Cardiac muscle cell (in vitro differentiated cells and primary cell): ENCODE measurements at regions not wholly inside any gene's neighbourhood (a gene's known extent, or its start where the extent isn't known, plus 50 kb on each side); places are given as distances from the start of the nearest gene placed in this dataset.
"Not testable (repeated sequence)": the region's sequence is repeated elsewhere in the genome, so short reads cannot be mapped to it uniquely, and the experiment has no call there.

Experiments
- DNase-seq, 2 donors: peaks; one replicate each; pipeline versions ENCODE4 v3.0.0 to v3.0.0-alpha.2; 2010 to 2017; ENCODE audit warnings: low read depth in 1 of 2, low spot score in 1 of 2
- H3K27ac ChIP-seq: fragments of 200-600 bp; sonication (generic); 2 replicates; pipeline ENCODE4 v1.5.1; 2016
- H3K27me3 ChIP-seq: fragments of 200-600 bp; sonication (generic); 2 replicates; pipeline ENCODE4 v1.6.0; 2016; ENCODE audit warnings: control low read depth
- H3K36me3 ChIP-seq: fragments of 200-600 bp; sonication (generic); 2 replicates; pipeline ENCODE4 v1.5.1; 2016; ENCODE audit warnings: control low read depth
- H3K4me1 ChIP-seq: fragments of 200-600 bp; sonication (generic); 2 replicates; pipeline ENCODE4 v1.8.1; 2017; ENCODE audit warnings: low read depth, mild to moderate bottlenecking, mixed run types
- H3K4me3 ChIP-seq: fragments of 200-600 bp; sonication (generic); 2 replicates; pipeline ENCODE4 v1.5.1; 2016; ENCODE audit warnings: mild to moderate bottlenecking
- H3K9me3 ChIP-seq: fragments of 200-600 bp; sonication (generic); 2 replicates; pipeline ENCODE4 v1.5.1; 2017; ENCODE audit warnings: low read depth, mild to moderate bottlenecking, control low read depth
- TF ChIP-seq, protein P1 (sequence below): IDR thresholded peaks from 2 replicates; pipeline ENCODE4 v1.5.1; 2012; ENCODE audit warnings: low read depth, mild to moderate bottlenecking, low read length

DNA sequence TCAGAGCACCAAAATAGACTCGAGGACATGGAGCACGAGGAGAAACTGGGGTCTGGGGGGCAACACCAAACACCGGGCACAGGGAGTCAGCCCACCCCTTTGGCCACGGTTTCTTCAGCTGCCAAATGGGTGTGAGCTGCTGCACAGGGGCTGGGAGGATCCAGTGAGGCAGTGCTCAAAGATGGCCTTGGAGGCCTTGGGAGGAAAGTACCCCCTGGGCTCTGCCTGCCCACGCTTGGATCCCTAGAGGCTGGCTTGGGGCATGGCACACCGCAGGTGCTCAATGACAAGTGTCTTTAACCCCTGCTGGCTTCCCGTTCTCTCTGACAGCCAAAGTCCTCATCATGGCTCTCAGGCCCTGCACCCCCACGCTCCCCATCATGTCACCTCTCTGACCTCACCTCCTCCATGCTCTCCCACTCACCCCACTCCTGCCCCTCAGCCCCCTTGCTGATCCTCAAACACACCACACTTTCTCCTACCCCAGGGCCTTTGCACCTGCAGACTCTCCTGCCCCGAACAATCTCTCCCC, 190.3 kb downstream of the ANKRD60 start:
- H3K4me1 ChIP-seq = no peaks in the 10 kb centered on the region
- no peak overlapping the region for H3K27ac ChIP-seq
- TF ChIP-seq, protein P1, sequence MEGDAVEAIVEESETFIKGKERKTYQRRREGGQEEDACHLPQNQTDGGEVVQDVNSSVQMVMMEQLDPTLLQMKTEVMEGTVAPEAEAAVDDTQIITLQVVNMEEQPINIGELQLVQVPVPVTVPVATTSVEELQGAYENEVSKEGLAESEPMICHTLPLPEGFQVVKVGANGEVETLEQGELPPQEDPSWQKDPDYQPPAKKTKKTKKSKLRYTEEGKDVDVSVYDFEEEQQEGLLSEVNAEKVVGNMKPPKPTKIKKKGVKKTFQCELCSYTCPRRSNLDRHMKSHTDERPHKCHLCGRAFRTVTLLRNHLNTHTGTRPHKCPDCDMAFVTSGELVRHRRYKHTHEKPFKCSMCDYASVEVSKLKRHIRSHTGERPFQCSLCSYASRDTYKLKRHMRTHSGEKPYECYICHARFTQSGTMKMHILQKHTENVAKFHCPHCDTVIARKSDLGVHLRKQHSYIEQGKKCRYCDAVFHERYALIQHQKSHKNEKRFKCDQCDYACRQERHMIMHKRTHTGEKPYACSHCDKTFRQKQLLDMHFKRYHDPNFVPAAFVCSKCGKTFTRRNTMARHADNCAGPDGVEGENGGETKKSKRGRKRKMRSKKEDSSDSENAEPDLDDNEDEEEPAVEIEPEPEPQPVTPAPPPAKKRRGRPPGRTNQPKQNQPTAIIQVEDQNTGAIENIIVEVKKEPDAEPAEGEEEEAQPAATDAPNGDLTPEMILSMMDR = no peak
- no peak for DNase-seq
- H3K27me3 ChIP-seq = peaks cover 13% of the 10 kb centered on the region
- H3K36me3 ChIP-seq = no peaks in the 10 kb centered on the region
- no peak overlapping the region for H3K4me3 ChIP-seq
- H3K9me3 ChIP-seq = no peaks in the 10 kb centered on the region

DNA sequence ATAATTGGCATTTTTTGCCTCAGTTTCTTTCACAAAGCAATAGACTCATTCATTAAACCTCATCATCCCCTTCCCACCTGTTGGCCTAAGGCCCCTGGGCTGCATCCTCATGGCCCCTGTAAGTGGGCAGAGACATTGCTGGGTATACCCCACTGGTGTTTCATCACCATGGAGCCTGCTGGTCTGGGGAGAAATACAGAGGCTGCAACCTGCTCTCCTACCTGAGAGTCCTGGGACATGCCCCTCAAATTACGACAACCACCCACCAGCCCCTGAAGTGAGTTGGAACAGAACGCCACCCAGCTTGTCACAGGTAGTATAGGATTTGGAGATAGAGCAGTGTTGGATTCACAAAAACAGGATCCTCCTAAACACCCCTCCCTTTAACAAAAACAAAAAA, 190.8 kb downstream of the ANKRD60 start:
- no peak for DNase-seq
- Histone ChIP-seq H3K27me3 (peaks cover 12% of the 10 kb centered on the region), H3K4me3 (no peak overlapping the region), H3K27ac (no peak overlapping the region), H3K9me3 (no peaks in the 10 kb centered on the region), H3K4me1 (no peaks in the 10 kb centered on the region), H3K36me3 (no peaks in the 10 kb centered on the region)
- TF ChIP-seq, protein P1 = no peak

DNA sequence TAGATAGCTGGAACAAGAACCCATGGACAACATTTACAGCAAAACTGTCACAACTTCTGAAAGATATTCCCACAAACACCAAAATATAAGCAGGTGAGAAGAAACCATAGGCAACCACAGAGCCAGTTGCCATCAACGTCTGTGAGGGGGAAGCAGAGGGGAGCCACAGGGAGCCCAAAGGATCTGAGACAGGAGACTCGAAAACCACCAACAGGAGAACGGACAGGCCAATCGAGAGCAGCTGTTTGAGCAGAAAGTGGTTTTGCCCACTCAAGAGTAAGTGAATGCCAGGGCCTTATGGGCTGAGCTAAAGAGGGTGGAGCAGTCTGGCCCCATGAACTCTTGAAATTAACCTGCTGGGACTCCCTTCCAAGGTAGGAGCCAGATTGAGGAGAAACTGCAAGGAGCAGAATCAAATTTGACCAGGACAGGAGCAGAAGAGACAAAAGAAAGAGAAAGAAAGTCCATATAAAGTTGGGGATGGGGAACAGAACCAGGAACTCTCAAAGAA, 195.4 kb downstream of the ANKRD60 start:
- no peaks in the 10 kb centered on the region for H3K36me3 ChIP-seq
- peaks cover 34% of the 10 kb centered on the region for H3K27me3 ChIP-seq
- no peaks in the 10 kb centered on the region for H3K4me1 ChIP-seq
- TF ChIP-seq, protein P1 = no peak
- no peak overlapping the region for H3K27ac ChIP-seq
- H3K4me3 ChIP-seq = no peak overlapping the region
- no peaks in the 10 kb centered on the region for H3K9me3 ChIP-seq
- no peak for DNase-seq

- no peaks in the 10 kb centered on the region for H3K4me1 ChIP-seq
- no peak overlapping the region for H3K4me3 ChIP-seq
- peaks cover 34% of the 10 kb centered on the region for H3K27me3 ChIP-seq
- H3K9me3 ChIP-seq = no peaks in the 10 kb centered on the region
- no peaks in the 10 kb centered on the region for H3K36me3 ChIP-seq
- no peak overlapping the region for H3K27ac ChIP-seq
- TF ChIP-seq, protein P1 = no peak
- no peak for DNase-seq
Measured at GRCh38 chr20:58032599-58032998, 195.9 kb downstream of the ANKRD60 start.

DNA sequence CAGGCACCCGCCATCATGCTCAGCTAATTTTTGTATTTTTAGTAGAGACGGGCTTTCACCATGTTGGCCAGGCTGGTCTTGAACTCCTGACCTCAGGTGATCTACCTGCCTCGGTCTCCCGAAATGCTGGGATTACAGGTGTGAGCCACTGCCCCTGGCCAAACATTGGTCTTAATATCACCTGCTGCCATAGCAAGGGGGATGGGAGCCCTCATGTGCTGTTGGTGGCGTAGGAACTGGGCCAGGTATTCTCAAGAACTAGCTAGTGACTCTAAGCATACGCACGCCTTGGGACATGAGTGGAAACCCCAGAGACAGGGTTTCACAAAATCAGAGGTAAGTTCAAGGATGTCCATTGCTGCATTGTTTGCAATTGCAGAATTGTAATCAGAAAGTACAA, 197.1 kb downstream of the ANKRD60 start:
- H3K4me3 ChIP-seq, H3K36me3 ChIP-seq, H3K9me3 ChIP-seq, H3K27ac ChIP-seq, DNase-seq, H3K4me1 ChIP-seq: not testable (repeated sequence)
- peaks cover 36% of the 10 kb centered on the region for H3K27me3 ChIP-seq

DNA sequence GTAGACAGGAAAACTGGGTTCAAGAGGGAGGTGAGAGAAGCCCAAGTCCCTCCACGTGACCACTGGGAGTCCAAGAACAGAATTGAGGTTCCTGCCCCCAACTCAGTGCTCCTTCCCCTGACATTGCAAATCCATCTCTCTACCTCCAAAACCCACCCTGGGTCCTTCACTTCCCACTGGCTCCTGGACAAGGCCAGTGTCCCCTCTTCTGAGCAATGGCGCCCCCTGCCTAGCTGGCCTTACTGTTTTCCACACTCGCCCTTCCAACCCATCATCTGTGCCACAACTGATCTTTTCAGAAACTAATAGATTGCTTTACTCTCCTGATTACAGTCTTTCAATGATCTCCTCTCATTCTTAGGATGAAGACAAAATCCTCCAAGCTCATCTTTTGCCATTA, 200.3 kb downstream of the ANKRD60 start:
- H3K9me3 ChIP-seq = no peaks in the 10 kb centered on the region
- TF ChIP-seq, protein P1 = peak; percentile 16
- H3K27me3 ChIP-seq = peaks cover 33% of the 10 kb centered on the region
- H3K4me3 ChIP-seq = no peak overlapping the region
- peak in 1 of 2 donors; percentile 41 for DNase-seq
- no peaks in the 10 kb centered on the region for H3K36me3 ChIP-seq
- no peaks in the 10 kb centered on the region for H3K4me1 ChIP-seq
- H3K27ac ChIP-seq = no peak overlapping the region
